GM12872 (cell line): ENCODE measurements at regions not wholly inside any gene's neighbourhood (a gene's known extent, or its start where the extent isn't known, plus 50 kb on each side); places are given as distances from the start of the nearest gene placed in this dataset.

Experiments
- CTCF ChIP-seq: IDR thresholded peaks from 3 replicates; pipeline ENCODE4 v1.5.1; 2011; ENCODE audit warnings: low read depth, mild to moderate bottlenecking, low read length, moderate library complexity; ENCODE audit not compliant: insufficient read depth

GRCh38 chr2:404581-404980, 116.7 kb upstream of the ALKAL2 start:
- TF ChIP-seq CTCF = no peak

- no peak for TF ChIP-seq CTCF
Observed at GRCh38 chr2:403682-404081, 115.8 kb upstream of the ALKAL2 start.

- no peak for TF ChIP-seq CTCF
Observed at GRCh38 chr2:402721-403120, 114.8 kb upstream of the ALKAL2 start.

- no peak for TF ChIP-seq CTCF
Observed at GRCh38 chr2:402206-402605, 114.3 kb upstream of the ALKAL2 start.

GRCh38 chr2:401019-401679, 113.3 kb upstream of the ALKAL2 start:
- no peak for TF ChIP-seq CTCF

GRCh38 chr2:397926-398325, 110.0 kb upstream of the ALKAL2 start:
- no peak for TF ChIP-seq CTCF

- no peak for TF ChIP-seq CTCF
Observed at GRCh38 chr2:397521-397920, 109.6 kb upstream of the ALKAL2 start.

GRCh38 chr2:396903-397302, 109.0 kb upstream of the ALKAL2 start:
- TF ChIP-seq CTCF = no peak
